Vagina (tissue), 2 donors: ENCODE measurements at regions not wholly inside any gene's neighbourhood (a gene's known extent, or its start where the extent isn't known, plus 50 kb on each side); places are given as distances from the start of the nearest gene placed in this dataset.

Experiments used
- DNase-seq, 2 donors: peaks; one replicate each; pipeline ENCODE4 v3.0.0-alpha.2; 2017; ENCODE audit errors: extremely low spot score in 2 of 2
- H3K27ac ChIP-seq: fragments of 200-600 bp; sonication (generic); one replicate; pipeline ENCODE4 v1.5.1; 2019
- H3K27me3 ChIP-seq: fragments of 200-600 bp; sonication (generic); one replicate; pipeline ENCODE4 v1.5.1; 2019
- H3K36me3 ChIP-seq, 2 donors: fragments of 200-600 bp; sonication (generic); one replicate each; pipeline ENCODE4 v1.5.1; 2017 to 2019
- H3K4me1 ChIP-seq: fragments of 200-600 bp; sonication (generic); one replicate; pipeline ENCODE4 v1.5.1; 2019
- H3K4me3 ChIP-seq, 2 donors: fragments of 200-600 bp; sonication (generic); 1 replicate in 1 of 2; 2 replicates in 1 of 2; pipeline ENCODE4 v1.5.1; 2016 to 2019
- H3K9me3 ChIP-seq: fragments of 200-600 bp; sonication (generic); one replicate; pipeline ENCODE4 v1.5.1; 2019
- CTCF ChIP-seq, 3 experiments: fragments of 450-650 bp in 2 of 3; fragments of 200-600 bp in 1 of 3; sonication (generic) in 1 of 3; IDR thresholded peaks; one replicate each; pipeline ENCODE4 v1.5.1; 2017 to 2019; ENCODE audit warnings: antibody characterized with exemption in 3 of 3, mild to moderate bottlenecking in 2 of 3, moderate library complexity in 2 of 3
- POLR2A ChIP-seq, 2 donors: fragments of 450-650 bp; IDR thresholded peaks; one replicate each; pipeline ENCODE4 v1.6.1; 2017; ENCODE audit warnings: antibody characterized with exemption in 2 of 2, mild to moderate bottlenecking in 2 of 2, moderate library complexity in 2 of 2
- POLR2AphosphoS5 ChIP-seq, 2 donors: sonication (generic); formaldehyde crosslinking; IDR thresholded peaks; one replicate each; pipeline ENCODE4 v1.9.0; 2017; ENCODE audit warnings: antibody characterized with exemption in 2 of 2, mild to moderate bottlenecking in 2 of 2, low read depth in 1 of 2; ENCODE audit not compliant: insufficient read depth in 1 of 2
- intact Hi-C: fragments of 100-400 bp; cut with DNase I; formaldehyde crosslinking; loops from one replicate; pipeline ENCODE4 v1.15.1; 2023

DNA sequence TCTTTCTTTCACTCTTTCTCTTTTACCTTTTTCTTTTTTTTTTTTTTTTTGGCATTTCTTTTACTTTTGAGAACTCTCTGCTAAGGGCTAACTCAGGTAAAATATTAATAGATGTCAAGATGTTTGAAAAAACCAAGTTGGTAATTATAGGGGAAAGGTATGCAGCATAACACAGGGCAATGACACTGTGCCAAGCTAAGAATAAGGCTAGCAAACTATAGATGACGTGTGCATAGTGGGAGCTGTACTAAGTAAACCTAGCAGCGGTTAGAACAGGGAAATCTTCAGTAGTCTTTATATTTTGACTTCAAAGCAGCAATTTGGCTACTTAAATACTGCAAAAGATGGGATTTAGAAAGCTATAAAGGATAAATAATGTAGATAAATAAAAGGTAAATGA lies 415.4 kb upstream of the RGPD4 start:
- TF ChIP-seq POLR2A (IDR thresholded peaks at IDR 0.05) = no peak
- TF ChIP-seq POLR2AphosphoS5 (IDR thresholded peaks at IDR 0.05; ENCODE audit: insufficient read depth in 1 of 2, low read depth in 1 of 2) = no peak
- no peak for TF ChIP-seq CTCF (IDR thresholded peaks at IDR 0.05)
- H3K4me3 ChIP-seq = no peak overlapping the region
- H3K27ac ChIP-seq = no peak overlapping the region

DNA sequence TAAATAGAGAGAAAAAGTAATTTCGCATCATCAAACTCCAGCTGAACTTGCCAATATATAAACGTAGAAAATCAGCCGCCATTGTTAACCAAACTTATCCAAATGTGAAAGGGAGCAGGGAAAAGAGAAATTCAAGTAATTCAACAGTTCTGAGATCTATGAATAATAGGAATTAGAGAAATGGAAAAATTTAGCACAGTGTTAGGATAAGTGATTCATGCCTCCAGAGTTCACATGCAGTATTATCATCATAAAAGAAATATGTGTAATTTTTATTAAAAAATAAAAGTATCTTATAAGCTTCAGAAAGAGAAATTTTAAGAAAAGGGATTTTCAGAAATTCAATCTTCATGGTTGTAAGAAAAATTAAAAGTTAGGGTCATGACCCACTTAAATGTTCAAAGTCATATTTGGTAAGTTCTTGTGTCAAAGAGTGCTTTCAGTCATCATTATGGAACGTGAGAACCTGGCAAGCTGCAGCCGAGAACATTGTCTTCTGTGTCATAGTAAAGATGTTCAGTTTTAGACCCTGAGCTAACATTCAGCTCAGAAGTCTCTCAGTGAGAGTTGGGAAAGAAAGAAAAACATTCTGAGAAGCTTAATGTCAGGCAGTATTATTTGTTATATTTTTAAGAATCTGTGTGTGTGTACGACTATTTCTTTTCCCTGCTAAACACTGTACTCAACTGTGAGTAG lies 414.3 kb upstream of the RGPD4 start:
- Histone ChIP-seq H3K4me3 (no peak overlapping the region), H3K27ac (no peak overlapping the region), H3K27me3 (no peaks in the 10 kb centered on the region), H3K36me3 (no peaks in the 10 kb centered on the region), H3K9me3 (no peaks in the 10 kb centered on the region), H3K4me1 (no peaks in the 10 kb centered on the region)
- DNase-seq = no peak
- TF ChIP-seq POLR2AphosphoS5 (IDR thresholded peaks at IDR 0.05; ENCODE audit: insufficient read depth in 1 of 2, low read depth in 1 of 2) = no peak
- TF ChIP-seq POLR2A (IDR thresholded peaks at IDR 0.05) = no peak
- no peak for TF ChIP-seq CTCF (IDR thresholded peaks at IDR 0.05)
- intact Hi-C loops = no loop called here

More for the DNA sequence above, 415.4 kb upstream of the RGPD4 start:
- Histone ChIP-seq H3K4me1 (no peaks in the 10 kb centered on the region), H3K27me3 (no peaks in the 10 kb centered on the region), H3K36me3 (no peaks in the 10 kb centered on the region), H3K9me3 (no peaks in the 10 kb centered on the region)
- intact Hi-C loops = no loop called here
- no peak for DNase-seq

GRCh38 chr2:107412981-107413380 lies 413.7 kb upstream of the RGPD4 start:
- no peaks in the 10 kb centered on the region for H3K27me3 ChIP-seq
- H3K36me3 ChIP-seq = no peaks in the 10 kb centered on the region
- intact Hi-C loops = no loop called here
- H3K4me1 ChIP-seq = no peaks in the 10 kb centered on the region
- H3K27ac ChIP-seq = no peak overlapping the region
- no peaks in the 10 kb centered on the region for H3K9me3 ChIP-seq
- TF ChIP-seq POLR2AphosphoS5 (IDR thresholded peaks at IDR 0.05; ENCODE audit: insufficient read depth in 1 of 2, low read depth in 1 of 2) (no peak), CTCF (IDR thresholded peaks at IDR 0.05) (no peak)
- DNase-seq = no peak
- H3K4me3 ChIP-seq = no peak overlapping the region

DNA sequence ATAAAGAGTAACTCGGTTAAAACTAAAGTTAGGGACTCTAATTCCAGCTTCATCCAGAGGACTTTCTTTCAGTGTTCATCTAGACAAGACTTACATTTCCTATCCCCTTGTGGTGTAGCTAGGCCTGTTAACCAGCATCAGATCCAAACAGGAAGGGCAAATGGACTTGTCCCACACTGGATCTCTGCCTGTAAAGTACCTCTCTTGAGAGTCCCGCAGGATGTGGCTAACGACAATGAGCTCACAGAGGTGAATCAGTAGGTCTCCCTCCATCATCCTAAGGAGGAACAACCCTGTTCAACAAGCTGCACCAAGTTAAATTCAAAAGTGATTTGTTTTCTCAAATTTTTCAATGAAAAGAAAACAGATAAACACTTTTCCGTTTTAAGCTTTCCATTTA lies 412.3 kb upstream of the RGPD4 start:
- no peak for DNase-seq
- Histone ChIP-seq H3K4me1 (no peaks in the 10 kb centered on the region), H3K27me3 (no peaks in the 10 kb centered on the region), H3K36me3 (no peaks in the 10 kb centered on the region), H3K4me3 (no peak overlapping the region), H3K27ac (no peak overlapping the region), H3K9me3 (no peaks in the 10 kb centered on the region)
- intact Hi-C loops = no loop called here
- no peak for TF ChIP-seq POLR2AphosphoS5 (IDR thresholded peaks at IDR 0.05; ENCODE audit: insufficient read depth in 1 of 2, low read depth in 1 of 2)
- no peak for TF ChIP-seq POLR2A (IDR thresholded peaks at IDR 0.05)
- no peak for TF ChIP-seq CTCF (IDR thresholded peaks at IDR 0.05)

- no peaks in the 10 kb centered on the region for H3K9me3 ChIP-seq
- no peak overlapping the region for H3K27ac ChIP-seq
- DNase-seq = no peak
- intact Hi-C loops = no loop called here
- H3K36me3 ChIP-seq = no peaks in the 10 kb centered on the region
- no peaks in the 10 kb centered on the region for H3K27me3 ChIP-seq
- no peak overlapping the region for H3K4me3 ChIP-seq
- TF ChIP-seq POLR2A (IDR thresholded peaks at IDR 0.05) (no peak), POLR2AphosphoS5 (IDR thresholded peaks at IDR 0.05; ENCODE audit: insufficient read depth in 1 of 2, low read depth in 1 of 2) (no peak), CTCF (IDR thresholded peaks at IDR 0.05) (no peak)
- no peaks in the 10 kb centered on the region for H3K4me1 ChIP-seq
Observed at GRCh38 chr2:107418708-107419107, 408.0 kb upstream of the RGPD4 start.
